MM.1S (cell line): ENCODE measurements at regions not wholly inside any gene's neighbourhood (a gene's known extent, or its start where the extent isn't known, plus 50 kb on each side); places are given as distances from the start of the nearest gene placed in this dataset.

Experiments
- DNase-seq: peaks from one replicate; pipeline ENCODE4 v3.0.0-alpha.2; 2015
- H2AFZ ChIP-seq: fragments of 300-600 bp; sonication (generic); 2 replicates; pipeline ENCODE4 v1.6.0; 2016; ENCODE audit warnings: antibody characterized with exemption, low read length
- H3F3A ChIP-seq: fragments of 300-600 bp; sonication (generic); 2 replicates; pipeline ENCODE4 v1.6.1; 2016; ENCODE audit warnings: mild to moderate bottlenecking, antibody characterized with exemption, low read length, moderate library complexity, mixed read lengths; ENCODE audit not compliant: insufficient read depth
- H3K27ac ChIP-seq: fragments of 300-600 bp; sonication (generic); 2 replicates; pipeline ENCODE4 v1.5.1; 2016; ENCODE audit warnings: mild to moderate bottlenecking, low read length
- H3K27me3 ChIP-seq: fragments of 300-600 bp; sonication (generic); replicated peaks from 2 replicates; pipeline ENCODE4 v1.6.0; 2016; ENCODE audit warnings: low read length; ENCODE audit not compliant: insufficient read depth
- H3K36me3 ChIP-seq: fragments of 300-600 bp; sonication (generic); replicated peaks from 2 replicates; pipeline ENCODE4 v1.6.1; 2016; ENCODE audit warnings: mild to moderate bottlenecking, low read length, mixed read lengths; ENCODE audit not compliant: insufficient read depth
- H3K4me1 ChIP-seq: fragments of 300-600 bp; sonication (generic); 2 replicates; pipeline ENCODE4 v1.6.1; 2016; ENCODE audit warnings: low read length, mixed read lengths
- H3K4me2 ChIP-seq: fragments of 300-600 bp; sonication (generic); 2 replicates; pipeline ENCODE4 v1.6.0; 2016; ENCODE audit warnings: low read depth, low read length
- H3K4me3 ChIP-seq: fragments of 300-600 bp; sonication (generic); 2 replicates; pipeline ENCODE4 v1.5.1; 2016; ENCODE audit warnings: low read length, mixed read lengths
- H3K79me2 ChIP-seq: fragments of 300-600 bp; sonication (generic); 2 replicates; pipeline ENCODE4 v1.6.1; 2016; ENCODE audit warnings: mixed run types, low read length, mixed read lengths
- H3K9ac ChIP-seq: fragments of 300-600 bp; sonication (generic); 2 replicates; pipeline ENCODE4 v1.6.1; 2016; ENCODE audit warnings: low read length, mixed read lengths
- H3K9me2 ChIP-seq: fragments of 300-600 bp; sonication (generic); replicated peaks from 2 replicates; pipeline ENCODE4 v1.6.1; 2016; ENCODE audit warnings: mild to moderate bottlenecking, low read length, mixed read lengths; ENCODE audit not compliant: insufficient read depth
- H3K9me3 ChIP-seq: fragments of 300-600 bp; sonication (generic); replicated peaks from 2 replicates; pipeline ENCODE4 v1.6.1; 2016; ENCODE audit warnings: mild to moderate bottlenecking, low read length, mixed read lengths; ENCODE audit not compliant: insufficient read depth
- H4K20me1 ChIP-seq: fragments of 300-600 bp; sonication (generic); 2 replicates; pipeline ENCODE4 v1.6.1; 2016; ENCODE audit warnings: mild to moderate bottlenecking, low read length, moderate library complexity, mixed read lengths; ENCODE audit not compliant: insufficient read depth
- EZH2 ChIP-seq: fragments of 300-600 bp; sonication (generic); optimal IDR thresholded peaks from 2 replicates; pipeline ENCODE3; 2017; ENCODE audit warnings: low read depth, mild to moderate bottlenecking, antibody characterized with exemption, low read length, mixed read lengths
- EZH2phosphoT487 ChIP-seq: fragments of 300-600 bp; sonication (generic); IDR thresholded peaks from 2 replicates; pipeline ENCODE4 v1.6.1; 2018; ENCODE audit warnings: antibody characterized with exemption, low read length
- TF ChIP-seq, protein P1 (sequence below): fragments of 300-600 bp; sonication (generic); IDR thresholded peaks from 2 replicates; pipeline ENCODE4 v1.5.1; 2016; ENCODE audit warnings: antibody characterized with exemption, low read length, mixed read lengths

DNA sequence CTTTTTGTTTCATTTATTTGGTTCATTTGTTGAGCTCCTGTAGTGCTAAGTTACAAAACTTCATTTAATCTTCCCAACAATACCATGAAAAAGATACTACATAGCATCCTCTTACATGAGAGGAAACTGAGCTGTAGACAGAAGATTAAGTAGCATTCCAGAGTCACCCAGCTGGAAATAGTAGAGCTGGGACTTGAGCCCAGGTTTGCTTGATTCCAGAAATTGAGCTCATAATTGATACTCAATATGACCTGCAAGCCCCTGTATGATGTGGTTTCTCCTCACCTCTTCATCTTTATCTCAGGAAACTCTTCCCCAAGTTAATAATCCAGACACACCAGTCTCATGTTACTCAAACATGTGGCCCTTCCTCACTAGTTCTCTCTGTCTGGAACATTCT lies 87.0 kb upstream of the DAAM1 start:
- Histone ChIP-seq H3K27ac (no peak overlapping the region), H3K9ac (no peak overlapping the region), H3K36me3 (no peaks in the 10 kb centered on the region), H2AFZ (no peak overlapping the region), H3K9me2 (no peaks in the 10 kb centered on the region), H3F3A (no peaks in the 10 kb centered on the region), H3K4me1 (no peaks in the 10 kb centered on the region), H3K79me2 (no peaks in the 10 kb centered on the region), H3K27me3 (no peaks in the 10 kb centered on the region), H3K4me3 (no peak overlapping the region), H4K20me1 (no peaks in the 10 kb centered on the region), H3K4me2 (no peak overlapping the region), H3K9me3 (no peaks in the 10 kb centered on the region)
- no peak for DNase-seq
- TF ChIP-seq, protein P1, sequence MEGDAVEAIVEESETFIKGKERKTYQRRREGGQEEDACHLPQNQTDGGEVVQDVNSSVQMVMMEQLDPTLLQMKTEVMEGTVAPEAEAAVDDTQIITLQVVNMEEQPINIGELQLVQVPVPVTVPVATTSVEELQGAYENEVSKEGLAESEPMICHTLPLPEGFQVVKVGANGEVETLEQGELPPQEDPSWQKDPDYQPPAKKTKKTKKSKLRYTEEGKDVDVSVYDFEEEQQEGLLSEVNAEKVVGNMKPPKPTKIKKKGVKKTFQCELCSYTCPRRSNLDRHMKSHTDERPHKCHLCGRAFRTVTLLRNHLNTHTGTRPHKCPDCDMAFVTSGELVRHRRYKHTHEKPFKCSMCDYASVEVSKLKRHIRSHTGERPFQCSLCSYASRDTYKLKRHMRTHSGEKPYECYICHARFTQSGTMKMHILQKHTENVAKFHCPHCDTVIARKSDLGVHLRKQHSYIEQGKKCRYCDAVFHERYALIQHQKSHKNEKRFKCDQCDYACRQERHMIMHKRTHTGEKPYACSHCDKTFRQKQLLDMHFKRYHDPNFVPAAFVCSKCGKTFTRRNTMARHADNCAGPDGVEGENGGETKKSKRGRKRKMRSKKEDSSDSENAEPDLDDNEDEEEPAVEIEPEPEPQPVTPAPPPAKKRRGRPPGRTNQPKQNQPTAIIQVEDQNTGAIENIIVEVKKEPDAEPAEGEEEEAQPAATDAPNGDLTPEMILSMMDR, result no peak

- Histone ChIP-seq H3K79me2 (no peaks in the 10 kb centered on the region), H3K4me3 (no peak overlapping the region), H3K9ac (no peak overlapping the region), H3K27ac (no peak overlapping the region), H3K9me3 (no peaks in the 10 kb centered on the region), H2AFZ (no peak overlapping the region), H3K36me3 (no peaks in the 10 kb centered on the region), H4K20me1 (no peaks in the 10 kb centered on the region), H3K4me2 (no peak overlapping the region), H3K9me2 (no peaks in the 10 kb centered on the region), H3K27me3 (no peaks in the 10 kb centered on the region), H3K4me1 (no peaks in the 10 kb centered on the region), H3F3A (no peaks in the 10 kb centered on the region)
- TF ChIP-seq, protein P1, result no peak
- TF ChIP-seq EZH2 (no peak), EZH2phosphoT487 (no peak)
- no peak for DNase-seq
Measured at GRCh38 chr14:59103396-59103795, 85.1 kb upstream of the DAAM1 start.

DNA sequence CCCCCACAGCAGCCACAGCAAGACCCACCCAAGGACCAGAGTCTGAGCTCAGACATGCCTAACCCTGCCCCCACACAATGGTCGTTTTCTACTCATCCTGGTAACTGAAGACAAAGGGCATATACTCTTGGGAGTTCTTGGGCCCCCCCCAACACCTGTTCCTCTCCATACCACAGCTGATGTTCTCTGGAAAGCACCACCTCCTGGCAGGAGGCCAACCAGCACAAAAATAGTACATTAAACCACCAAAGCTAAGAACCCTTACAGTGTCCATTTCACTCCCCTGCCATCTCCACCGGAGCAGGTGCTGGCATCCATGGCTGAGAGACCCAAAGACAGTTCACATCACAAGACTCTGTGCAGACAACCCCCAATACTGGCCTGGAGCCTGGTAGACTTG lies 80.6 kb upstream of the DAAM1 start:
- Histone ChIP-seq H3K4me3 (no peak overlapping the region), H3K27ac (no peak overlapping the region), H2AFZ (no peak overlapping the region), H3K9me3 (no peaks in the 10 kb centered on the region), H3K4me2 (no peak overlapping the region), H3K9me2 (no peaks in the 10 kb centered on the region), H4K20me1 (no peaks in the 10 kb centered on the region), H3K9ac (no peak overlapping the region), H3K4me1 (no peaks in the 10 kb centered on the region), H3K36me3 (no peaks in the 10 kb centered on the region), H3K79me2 (no peaks in the 10 kb centered on the region), H3F3A (no peaks in the 10 kb centered on the region), H3K27me3 (no peaks in the 10 kb centered on the region)
- peak; percentile 50 for DNase-seq
- TF ChIP-seq EZH2phosphoT487 (no peak), EZH2 (no peak)
- TF ChIP-seq, protein P1, result no peak
